AML-193 (cell line): ENCODE measurements at regions not wholly inside any gene's neighbourhood (a gene's known extent, or its start where the extent isn't known, plus 50 kb on each side); places are given as distances from the start of the nearest gene placed in this dataset.
A peak's percentile ranks its signal among the peaks of the same experiment; 100 is the strongest.
"Not testable (repeated sequence)": the region's sequence is repeated elsewhere in the genome, so short reads cannot be mapped to it uniquely, and the experiment has no call there.

Source experiments
- DNase-seq, 2 experiments: peaks; one replicate each; lab custom pipeline; 2025; lab: John Stamatoyannopoulos, UW

GRCh38 chr1:198934426-198934825 lies 295.6 kb downstream of the PTPRC start:
- DNase-seq, result no peak

- DNase-seq, result peak; percentile 45 to 67
Measured at GRCh38 chr1:198934901-198935305, 296.1 kb downstream of the PTPRC start.

- peak; percentile 71 to 74 for DNase-seq
Measured at GRCh38 chr1:198935306-198935921, 296.6 kb downstream of the PTPRC start.

GRCh38 chr1:198936371-198937083 lies 297.7 kb downstream of the PTPRC start:
- no peak for DNase-seq

- peak; percentile 99 for DNase-seq
Measured at GRCh38 chr1:198937231-198938031, 298.6 kb downstream of the PTPRC start.

- no peak for DNase-seq
Measured at GRCh38 chr1:198939286-198939685, 300.4 kb downstream of the PTPRC start.

GRCh38 chr1:198939956-198940355 lies 301.1 kb downstream of the PTPRC start:
- peak; percentile 55 to 62 for DNase-seq

GRCh38 chr1:198942466-198942865 lies 303.6 kb downstream of the PTPRC start:
- DNase-seq, result no peak

GRCh38 chr1:198943484-198944187 lies 304.8 kb downstream of the PTPRC start:
- no peak for DNase-seq

- no peak for DNase-seq
Measured at GRCh38 chr1:198947456-198947855, 308.6 kb downstream of the PTPRC start.

GRCh38 chr1:198948895-198949659 lies 310.2 kb downstream of the PTPRC start:
- no peak for DNase-seq

GRCh38 chr1:198950036-198950435 lies 311.2 kb downstream of the PTPRC start:
- DNase-seq, result no peak

GRCh38 chr1:198955085-198955484 lies 316.2 kb downstream of the PTPRC start:
- DNase-seq, result no peak

GRCh38 chr1:198957044-198957443 lies 318.2 kb downstream of the PTPRC start:
- no peak for DNase-seq

GRCh38 chr1:198959032-198959431 lies 320.2 kb downstream of the PTPRC start:
- no peak for DNase-seq

GRCh38 chr1:198959676-198960075 lies 320.8 kb downstream of the PTPRC start:
- DNase-seq, result no peak

GRCh38 chr1:198963796-198964195 lies 325.0 kb downstream of the PTPRC start:
- not testable (repeated sequence) for DNase-seq

- no peak for DNase-seq
Measured at GRCh38 chr1:198966519-198966918, 327.7 kb downstream of the PTPRC start.

GRCh38 chr1:198967566-198967965 lies 328.7 kb downstream of the PTPRC start:
- peak; percentile 14 to 20 for DNase-seq

- DNase-seq, result no peak
Measured at GRCh38 chr1:198968866-198969265, 330.0 kb downstream of the PTPRC start.

GRCh38 chr1:198969981-198970380 lies 331.1 kb downstream of the PTPRC start:
- DNase-seq, result no peak
